Stomach (tissue), 8 donors: ENCODE measurements at regions not wholly inside any gene's neighbourhood (a gene's known extent, or its start where the extent isn't known, plus 50 kb on each side); places are given as distances from the start of the nearest gene placed in this dataset.
A peak's percentile ranks its signal among the peaks of the same experiment; 100 is the strongest.

Experiments
- DNase-seq, 2 donors: peaks; one replicate each; pipeline versions ENCODE4 v3.0.0 to v3.0.0-alpha.2; 2013 to 2019
- H3K27ac ChIP-seq, 5 donors: fragments of 200-600 bp in 4 of 5; sonication (generic) in 4 of 5; one replicate each; pipeline ENCODE4 v1.5.1; 2013 to 2019; ENCODE audit warnings: mild to moderate bottlenecking in 1 of 5, moderate library complexity in 1 of 5
- H3K27me3 ChIP-seq, 3 donors: fragments of 200-600 bp; sonication (generic); one replicate each; pipeline ENCODE4 v1.5.1; 2017 to 2019; ENCODE audit warnings: mixed run types in 1 of 3
- H3K36me3 ChIP-seq, 4 donors: fragments of 200-600 bp; sonication (generic); 1 replicate in 3 of 4; 2 replicates in 1 of 4; pipeline ENCODE4 v1.5.1; 2016 to 2019
- H3K4me1 ChIP-seq, 4 donors: fragments of 200-600 bp; sonication (generic); one replicate each; pipeline ENCODE4 v1.5.1; 2016 to 2019
- H3K4me3 ChIP-seq, 4 donors: fragments of 200-600 bp; sonication (generic) in 3 of 4; one replicate each; pipeline ENCODE4 v1.5.1; 2016 to 2019; ENCODE audit warnings: mild to moderate bottlenecking in 1 of 4
- H3K9me3 ChIP-seq, 4 donors: fragments of 200-600 bp; sonication (generic); one replicate each; pipeline ENCODE4 v1.5.1; 2016 to 2019
- EP300 ChIP-seq: sonication (generic); formaldehyde crosslinking; IDR thresholded peaks from one replicate; pipeline ENCODE4 v1.6.1; 2017; ENCODE audit warnings: antibody characterized with exemption
- POLR2A ChIP-seq, 4 donors: fragments of 450-650 bp; IDR thresholded peaks; one replicate each; pipeline ENCODE4 v1.6.1; 2016; ENCODE audit warnings: antibody characterized with exemption in 4 of 4, control low read depth in 2 of 4, mild to moderate bottlenecking in 1 of 4, moderate library complexity in 1 of 4
- POLR2AphosphoS5 ChIP-seq, 3 donors: sonication (generic); formaldehyde crosslinking; IDR thresholded peaks; one replicate each; pipeline ENCODE4 v1.6.1; 2016; ENCODE audit warnings: antibody characterized with exemption in 3 of 3
- WGBS, 5 donors: extraction: QIAGEN DNeasy Blood & Tissue Kit in 3 of 5; methylation state at CpG; one replicate each; pipeline versions ENCODE4 v1.1.5 to v1.1.7; 2013 to 2018; 5-methylcytosine and 5-hydroxymethylcytosine counted together
- intact Hi-C: fragments of 100-400 bp; cut with DNase I; formaldehyde crosslinking; loops from one replicate; pipeline ENCODE4 v1.15.1; 2023; ENCODE audit warnings: low total_unique reads
- TF ChIP-seq, protein P1 (sequence below), 7 experiments: fragments of 450-650 bp in 4 of 7; fragments of 200-600 bp in 3 of 7; sonication (generic) in 3 of 7; IDR thresholded peaks; one replicate each; pipeline ENCODE4 v1.5.1; 2016 to 2019; ENCODE audit warnings: antibody characterized with exemption in 7 of 7, control low read depth in 2 of 7, mild to moderate bottlenecking in 1 of 7
- donor health status: healthy with polysubstance abuse.
- donor health status: Bipolar disorder and iron deficiency.
- donor health status: healthy.

DNA sequence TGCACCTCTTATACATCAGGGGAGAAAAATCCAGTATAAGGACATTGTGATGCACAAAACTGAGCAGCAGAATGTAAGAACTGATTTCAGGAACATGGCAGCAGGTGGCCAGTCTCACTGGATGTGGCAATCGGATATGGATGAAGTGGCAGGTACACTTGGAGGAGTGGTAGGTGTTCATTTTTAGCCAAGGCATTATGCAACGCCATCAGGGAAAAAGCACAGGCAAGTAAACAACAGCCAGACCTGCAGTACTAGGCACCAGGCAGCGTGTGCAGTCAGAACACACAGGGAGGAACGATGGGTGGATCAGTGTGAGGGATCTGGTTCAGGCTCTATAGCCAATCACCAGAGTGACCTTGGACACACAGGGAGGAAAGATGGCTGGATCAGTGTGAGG lies 77.4 kb upstream of the GCFC2 start:
- Histone ChIP-seq H3K27ac (no peak overlapping the region), H3K36me3 (no peaks in the 10 kb centered on the region), H3K27me3 (no peaks in the 10 kb centered on the region), H3K4me3 (no peak overlapping the region), H3K9me3 (no peaks in the 10 kb centered on the region), H3K4me1 (peaks cover 0 to 4% (median 0%) of the 10 kb centered on the region in 4 donors)
- no peak for DNase-seq
- intact Hi-C loops = no loop called here
- WGBS, 5 donors = 41 to 67% (median 49%) methylated on average over 4 of the region's 4 CpGs
- no peak for TF ChIP-seq POLR2AphosphoS5 (IDR thresholded peaks at IDR 0.05)
- TF ChIP-seq, protein P1, sequence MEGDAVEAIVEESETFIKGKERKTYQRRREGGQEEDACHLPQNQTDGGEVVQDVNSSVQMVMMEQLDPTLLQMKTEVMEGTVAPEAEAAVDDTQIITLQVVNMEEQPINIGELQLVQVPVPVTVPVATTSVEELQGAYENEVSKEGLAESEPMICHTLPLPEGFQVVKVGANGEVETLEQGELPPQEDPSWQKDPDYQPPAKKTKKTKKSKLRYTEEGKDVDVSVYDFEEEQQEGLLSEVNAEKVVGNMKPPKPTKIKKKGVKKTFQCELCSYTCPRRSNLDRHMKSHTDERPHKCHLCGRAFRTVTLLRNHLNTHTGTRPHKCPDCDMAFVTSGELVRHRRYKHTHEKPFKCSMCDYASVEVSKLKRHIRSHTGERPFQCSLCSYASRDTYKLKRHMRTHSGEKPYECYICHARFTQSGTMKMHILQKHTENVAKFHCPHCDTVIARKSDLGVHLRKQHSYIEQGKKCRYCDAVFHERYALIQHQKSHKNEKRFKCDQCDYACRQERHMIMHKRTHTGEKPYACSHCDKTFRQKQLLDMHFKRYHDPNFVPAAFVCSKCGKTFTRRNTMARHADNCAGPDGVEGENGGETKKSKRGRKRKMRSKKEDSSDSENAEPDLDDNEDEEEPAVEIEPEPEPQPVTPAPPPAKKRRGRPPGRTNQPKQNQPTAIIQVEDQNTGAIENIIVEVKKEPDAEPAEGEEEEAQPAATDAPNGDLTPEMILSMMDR (IDR thresholded peaks at IDR 0.05) = no peak
- no peak for TF ChIP-seq POLR2A (IDR thresholded peaks at IDR 0.05)
- no peak for TF ChIP-seq EP300

DNA sequence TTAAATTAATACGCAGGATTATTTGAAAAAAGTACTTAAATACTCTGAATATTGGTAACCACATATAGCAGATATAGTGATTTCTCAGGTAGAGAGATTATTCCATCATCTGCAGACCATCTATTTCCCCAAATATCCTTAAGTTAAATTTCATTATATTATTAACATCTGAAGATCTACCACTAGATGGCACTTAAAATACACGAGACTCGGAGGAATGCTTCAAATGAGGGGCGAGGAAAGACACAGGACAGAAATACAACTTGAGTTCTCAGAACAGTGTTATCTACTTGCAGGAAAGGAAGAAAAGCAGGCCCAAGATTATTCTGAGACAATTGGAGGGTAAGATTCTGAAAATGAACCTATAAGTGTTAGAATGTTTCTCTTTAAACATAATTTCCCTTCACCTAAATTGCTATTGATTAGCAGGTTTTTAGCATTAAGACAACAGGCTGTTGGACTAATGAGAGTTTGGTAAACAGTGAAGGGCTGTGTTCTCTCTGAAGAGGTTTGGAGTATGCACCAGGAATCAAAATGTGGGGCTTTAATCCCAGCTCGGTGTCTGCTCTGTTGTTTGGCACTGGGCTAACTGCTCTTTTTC lies 76.9 kb upstream of the GCFC2 start:
- intact Hi-C loops = no loop called here
- whole genome bisulfite sequencing, 5 donors = 15 to 24% (median 17%) methylated on average over 5 of the region's 5 CpGs
- Histone ChIP-seq H3K27me3 (no peaks in the 10 kb centered on the region), H3K27ac (no peak overlapping the region), H3K4me3 (no peak overlapping the region), H3K9me3 (no peaks in the 10 kb centered on the region), H3K4me1 (peaks cover 0 to 4% (median 0%) of the 10 kb centered on the region in 4 donors), H3K36me3 (no peaks in the 10 kb centered on the region)
- DNase-seq = peak in 1 of 2 donors; percentile 64
- no peak for TF ChIP-seq POLR2A (IDR thresholded peaks at IDR 0.05)
- no peak for TF ChIP-seq POLR2AphosphoS5 (IDR thresholded peaks at IDR 0.05)
- no peak for TF ChIP-seq EP300
- TF ChIP-seq, protein P1 (IDR thresholded peaks at IDR 0.05) = peak in 3 of 7 experiments; percentile 18 to 38 (median 36)

DNA sequence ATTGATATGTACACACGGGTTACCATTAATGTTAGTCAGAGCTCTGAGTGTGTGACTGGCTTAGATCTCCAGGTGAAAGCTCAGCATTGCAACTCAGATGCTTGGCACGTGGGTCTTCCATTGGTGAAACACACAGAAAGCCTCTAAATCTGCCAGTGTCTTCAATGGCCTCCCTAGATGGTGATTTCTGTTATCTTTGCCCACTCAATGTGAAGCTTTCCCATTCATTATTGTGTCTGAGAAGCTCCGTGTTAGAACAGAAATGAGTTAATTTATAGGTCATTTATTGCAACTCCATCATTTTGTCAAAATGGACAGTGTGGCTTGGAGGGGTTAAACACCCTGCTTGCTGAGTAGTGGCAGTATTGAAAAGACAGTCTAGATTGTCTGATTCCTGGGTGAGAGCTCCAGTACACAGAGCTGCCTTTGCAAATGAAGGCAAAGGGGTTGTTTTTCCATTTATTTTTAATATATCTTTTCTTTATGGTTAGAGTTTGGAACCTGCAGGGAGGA lies 64.7 kb upstream of the GCFC2 start:
- H3K27ac ChIP-seq = no peak overlapping the region
- no peaks in the 10 kb centered on the region for H3K36me3 ChIP-seq
- no peaks in the 10 kb centered on the region for H3K4me1 ChIP-seq
- no peak overlapping the region for H3K4me3 ChIP-seq
- no peaks in the 10 kb centered on the region for H3K27me3 ChIP-seq
- no peak for DNase-seq
- no peaks in the 10 kb centered on the region for H3K9me3 ChIP-seq
- 47 to 61% (median 59%) methylated on average over 3 of the region's 3 CpGs for WGBS, 5 donors
- TF ChIP-seq, protein P1 (IDR thresholded peaks at IDR 0.05) = no peak
- TF ChIP-seq POLR2AphosphoS5 (IDR thresholded peaks at IDR 0.05) (no peak), POLR2A (IDR thresholded peaks at IDR 0.05) (no peak), EP300 (no peak)
- intact Hi-C loops = no loop called here

DNA sequence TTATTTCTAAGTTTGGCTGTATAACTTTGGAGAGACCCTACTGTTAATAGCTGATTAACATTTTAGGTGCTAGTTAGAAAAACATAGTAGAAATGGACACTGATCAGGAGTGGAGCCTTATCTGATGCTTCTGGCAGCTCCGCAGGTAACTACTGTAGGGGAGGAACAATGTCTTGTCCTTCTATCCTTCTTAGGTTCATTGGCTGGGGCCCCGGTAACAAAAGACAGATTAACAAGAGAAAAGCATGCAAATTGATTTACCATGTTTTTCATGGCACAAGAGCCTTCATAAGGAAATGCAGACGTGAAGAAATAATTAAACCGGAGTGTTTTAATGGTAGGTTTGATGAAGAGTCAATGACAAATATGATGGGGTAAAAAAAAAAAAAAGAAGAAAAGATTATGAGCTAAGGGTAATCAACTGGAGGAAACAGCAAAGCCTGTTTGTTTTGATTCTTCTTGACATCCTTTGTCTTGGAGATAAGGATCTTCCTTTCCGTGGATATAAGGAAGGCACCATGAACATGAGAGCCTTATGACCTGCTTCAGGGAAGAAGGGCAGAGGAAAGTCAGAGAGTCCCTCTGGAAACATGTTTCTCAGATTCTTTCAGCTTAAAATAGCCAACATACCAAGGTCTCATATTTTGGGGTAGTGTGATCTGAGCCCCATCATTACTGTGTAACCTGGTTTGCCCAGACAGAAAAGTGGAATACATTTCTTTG lies 62.4 kb upstream of the GCFC2 start:
- no peaks in the 10 kb centered on the region for H3K27me3 ChIP-seq
- H3K9me3 ChIP-seq = no peaks in the 10 kb centered on the region
- WGBS, 5 donors = 39 to 46% (median 42%) methylated on average over 5 of the region's 5 CpGs
- no peak overlapping the region for H3K27ac ChIP-seq
- no peaks in the 10 kb centered on the region for H3K36me3 ChIP-seq
- no peaks in the 10 kb centered on the region for H3K4me1 ChIP-seq
- TF ChIP-seq, protein P1 (IDR thresholded peaks at IDR 0.05) = no peak
- no peak for TF ChIP-seq POLR2AphosphoS5 (IDR thresholded peaks at IDR 0.05)
- no peak for TF ChIP-seq EP300
- no peak for TF ChIP-seq POLR2A (IDR thresholded peaks at IDR 0.05)
- H3K4me3 ChIP-seq = no peak overlapping the region
- no peak for DNase-seq
- intact Hi-C loops = no loop called here
